OCI-LY7 (cell line): ENCODE measurements at regions not wholly inside any gene's neighbourhood (a gene's known extent, or its start where the extent isn't known, plus 50 kb on each side); places are given as distances from the start of the nearest gene placed in this dataset.

ENCODE experiments used
- BruUV-seq: library from RNA; stranded (reverse); fragments of 400-500 nt; replicated peaks from 2 replicates; lab custom pipeline; 2021; lab: Mats Ljungman, UMichigan
- CTCF ChIA-PET: fragments of 300-600 bp; sonication (Branson Sonifier 250); formaldehyde crosslinking; loops from one replicate; lab custom pipeline; 2022; ENCODE audit warnings: antibody characterized with exemption; ENCODE audit not compliant: unreplicated experiment; lab: Charles Lee
- POLR2A ChIA-PET: fragments of 300-600 bp; sonication (Branson Sonifier 250); formaldehyde crosslinking; loops from one replicate; lab custom pipeline; 2022; ENCODE audit warnings: antibody characterized with exemption; lab: Charles Lee
- DNase-seq: peaks from one replicate; pipeline ENCODE4 v3.0.0-alpha.2; 2015; ENCODE audit warnings: low spot score
- H2AFZ ChIP-seq: fragments of 200-600 bp; sonication (generic), shearing (Covaris generic); 2 replicates; pipeline ENCODE4 v1.6.1; 2014; ENCODE audit warnings: mild to moderate bottlenecking, antibody characterized with exemption, low read length, moderate library complexity
- H3K27ac ChIP-seq: fragments of 200-600 bp; sonication (generic); 2 replicates; pipeline ENCODE4 v1.5.1; 2014; ENCODE audit warnings: mixed run types, low read depth, mild to moderate bottlenecking, moderate library complexity, low read length, inconsistent platforms; ENCODE audit not compliant: poor library complexity, severe bottlenecking
- H3K36me3 ChIP-seq: fragments of 200-600 bp; sonication (generic); 2 replicates; pipeline ENCODE4 v1.6.1; 2014; ENCODE audit warnings: mild to moderate bottlenecking, antibody characterized with exemption, low read length, moderate library complexity, mixed read lengths; ENCODE audit not compliant: insufficient read depth
- H3K4me1 ChIP-seq: fragments of 200-600 bp; sonication (generic); 2 replicates; pipeline ENCODE4 v1.5.1; 2014; ENCODE audit warnings: mild to moderate bottlenecking, low read length; ENCODE audit not compliant: insufficient read depth, poor library complexity, severe bottlenecking
- H3K4me2 ChIP-seq: fragments of 200-600 bp; sonication (generic); 2 replicates; pipeline ENCODE4 v1.6.1; 2014; ENCODE audit warnings: mild to moderate bottlenecking, low read length
- H3K4me3 ChIP-seq: fragments of 200-600 bp; sonication (generic); 2 replicates; pipeline ENCODE4 v1.5.1; 2014; ENCODE audit warnings: mild to moderate bottlenecking, low read depth, low read length; ENCODE audit not compliant: poor library complexity, severe bottlenecking
- H3K79me2 ChIP-seq: fragments of 200-600 bp; sonication (generic); 2 replicates; pipeline ENCODE4 v1.6.1; 2016; ENCODE audit warnings: low read depth, mild to moderate bottlenecking, low read length, moderate library complexity, mixed read lengths; ENCODE audit not compliant: insufficient read depth
- H3K9me2 ChIP-seq: fragments of 200-600 bp; sonication (generic); 2 replicates; pipeline ENCODE4 v1.6.1; 2016; ENCODE audit warnings: mild to moderate bottlenecking, low read length, mixed read lengths; ENCODE audit not compliant: insufficient read depth
- H3K9me3 ChIP-seq: fragments of 200-600 bp; sonication (generic); 2 replicates; pipeline ENCODE4 v1.6.1; 2014; ENCODE audit warnings: mild to moderate bottlenecking, mixed run types, low read length, mixed read lengths
- H4K20me1 ChIP-seq: fragments of 200-600 bp; sonication (generic); 2 replicates; pipeline ENCODE4 v1.6.1; 2014; ENCODE audit warnings: mild to moderate bottlenecking, antibody characterized with exemption, low read length, moderate library complexity, mixed read lengths; ENCODE audit not compliant: insufficient read depth
- EZH2phosphoT487 ChIP-seq: fragments of 200-600 bp; sonication (generic); IDR thresholded peaks from 2 replicates; pipeline ENCODE4 v1.6.1; 2018; ENCODE audit warnings: low read depth, borderline replicate concordance, mild to moderate bottlenecking, mixed run types, antibody characterized with exemption, low read length, moderate library complexity, mixed read lengths
- intact Hi-C: fragments of 100-400 bp; cut with micrococcal nuclease; formaldehyde crosslinking; loops from one replicate; pipeline ENCODE4 v1.10.0; 2022; ENCODE audit not compliant: unreplicated experiment
- TF ChIP-seq, protein P1 (sequence below): fragments of 200-600 bp; sonication (generic); conservative IDR thresholded peaks from 2 replicates; pipeline ENCODE4 v1.5.1; 2014; ENCODE audit warnings: mild to moderate bottlenecking, antibody characterized with exemption, low read length, moderate library complexity, mixed read lengths

DNA sequence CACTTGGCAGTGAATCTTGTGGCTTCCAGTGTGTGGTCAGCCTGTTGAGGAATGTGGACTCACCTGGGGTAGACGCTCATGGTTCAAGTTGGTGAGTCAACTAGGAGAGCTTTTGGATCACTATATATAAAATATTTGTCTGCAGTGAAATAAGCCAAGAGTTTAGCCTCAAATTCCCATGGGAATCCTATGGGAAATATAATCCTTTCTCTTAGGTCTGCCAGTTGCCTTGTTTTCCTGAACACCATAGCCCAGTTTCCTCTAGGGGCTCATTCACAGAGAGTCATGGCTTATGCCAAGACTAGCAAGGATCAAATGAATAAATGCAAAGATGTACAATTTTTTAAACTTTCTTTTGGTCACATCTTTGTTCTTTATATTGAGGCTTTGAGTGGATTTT, 100.1 kb upstream of the NPHP3 start:
- BruUV-seq, result no TSS peak
- Histone ChIP-seq H3K9me3 (no peaks in the 10 kb centered on the region), H3K9me2 (no peaks in the 10 kb centered on the region), H4K20me1 (no peaks in the 10 kb centered on the region), H3K4me2 (no peak overlapping the region), H3K27ac (no peak overlapping the region), H3K36me3 (no peaks in the 10 kb centered on the region), H2AFZ (no peak overlapping the region), H3K4me3 (no peak overlapping the region), H3K4me1 (no peaks in the 10 kb centered on the region), H3K79me2 (no peaks in the 10 kb centered on the region)
- TF ChIP-seq EZH2phosphoT487, result no peak
- TF ChIP-seq, protein P1, sequence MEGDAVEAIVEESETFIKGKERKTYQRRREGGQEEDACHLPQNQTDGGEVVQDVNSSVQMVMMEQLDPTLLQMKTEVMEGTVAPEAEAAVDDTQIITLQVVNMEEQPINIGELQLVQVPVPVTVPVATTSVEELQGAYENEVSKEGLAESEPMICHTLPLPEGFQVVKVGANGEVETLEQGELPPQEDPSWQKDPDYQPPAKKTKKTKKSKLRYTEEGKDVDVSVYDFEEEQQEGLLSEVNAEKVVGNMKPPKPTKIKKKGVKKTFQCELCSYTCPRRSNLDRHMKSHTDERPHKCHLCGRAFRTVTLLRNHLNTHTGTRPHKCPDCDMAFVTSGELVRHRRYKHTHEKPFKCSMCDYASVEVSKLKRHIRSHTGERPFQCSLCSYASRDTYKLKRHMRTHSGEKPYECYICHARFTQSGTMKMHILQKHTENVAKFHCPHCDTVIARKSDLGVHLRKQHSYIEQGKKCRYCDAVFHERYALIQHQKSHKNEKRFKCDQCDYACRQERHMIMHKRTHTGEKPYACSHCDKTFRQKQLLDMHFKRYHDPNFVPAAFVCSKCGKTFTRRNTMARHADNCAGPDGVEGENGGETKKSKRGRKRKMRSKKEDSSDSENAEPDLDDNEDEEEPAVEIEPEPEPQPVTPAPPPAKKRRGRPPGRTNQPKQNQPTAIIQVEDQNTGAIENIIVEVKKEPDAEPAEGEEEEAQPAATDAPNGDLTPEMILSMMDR, result no peak
- no peak for DNase-seq
- CTCF ChIA-PET, result no interaction called here
- intact Hi-C loops, result no loop called here
- POLR2A ChIA-PET, result no interaction called here

DNA sequence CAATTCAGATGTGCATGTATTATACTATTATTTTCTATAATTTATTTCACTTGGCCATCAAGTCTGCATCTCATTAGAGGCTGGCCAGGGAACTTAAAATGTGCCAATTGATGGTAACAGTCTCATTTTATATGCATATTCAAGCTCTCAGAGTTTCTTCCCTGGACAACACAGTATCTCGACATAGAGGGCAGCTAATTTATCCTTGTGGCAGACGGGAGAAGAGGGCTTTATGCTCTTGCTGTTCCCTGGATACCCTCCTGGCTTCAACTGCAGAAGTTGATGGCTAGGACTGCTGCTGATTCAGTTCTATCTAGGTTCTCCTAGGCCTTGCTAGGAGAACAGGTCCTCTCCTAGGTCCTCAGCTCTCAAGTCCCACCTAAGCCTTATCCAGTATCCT, 99.1 kb upstream of the NPHP3 start:
- POLR2A ChIA-PET, result no interaction called here
- CTCF ChIA-PET, result no interaction called here

DNA sequence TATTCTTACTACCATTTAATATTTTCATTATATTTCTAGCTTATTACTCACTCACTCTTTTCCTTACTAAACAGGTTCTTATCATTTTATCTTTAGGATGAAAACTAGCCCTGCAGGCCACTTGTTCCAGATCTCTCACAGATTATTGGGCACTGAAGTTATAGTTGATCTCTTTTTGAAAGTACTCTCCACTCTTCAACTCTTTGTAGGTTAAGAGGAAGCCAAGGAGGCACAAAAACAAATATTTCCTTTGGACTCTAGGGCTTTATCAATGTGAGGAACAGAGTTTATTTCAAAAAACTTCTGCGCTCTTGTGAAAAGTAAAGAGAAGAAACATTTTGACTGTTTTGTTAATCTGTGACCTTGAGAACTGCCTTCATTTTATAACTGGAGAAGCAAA, 96.0 kb upstream of the NPHP3 start:
- no peaks in the 10 kb centered on the region for H3K9me3 ChIP-seq
- ChIA-PET POLR2A (interaction anchor here (0.6 kb wide), 1 partner anchor 1192 kb away, joined by 5 read pairs; no protein-coding TSS in a partner anchor), CTCF (no interaction called here)
- no peaks in the 10 kb centered on the region for H3K79me2 ChIP-seq
- no TSS peak for BruUV-seq
- no peaks in the 10 kb centered on the region for H3K4me1 ChIP-seq
- H3K36me3 ChIP-seq, result no peaks in the 10 kb centered on the region
- H3K9me2 ChIP-seq, result no peaks in the 10 kb centered on the region
- H3K4me2 ChIP-seq, result no peak overlapping the region
- no peak for DNase-seq
- H3K27ac ChIP-seq, result no peak overlapping the region
- no peak overlapping the region for H3K4me3 ChIP-seq
- TF ChIP-seq EZH2phosphoT487, result no peak
- TF ChIP-seq, protein P1, result no peak
- no peak overlapping the region for H2AFZ ChIP-seq
- intact Hi-C loops, result no loop called here
- H4K20me1 ChIP-seq, result no peaks in the 10 kb centered on the region

More for the DNA sequence above, 99.1 kb upstream of the NPHP3 start:
- no peaks in the 10 kb centered on the region for H3K4me1 ChIP-seq
- no peaks in the 10 kb centered on the region for H3K36me3 ChIP-seq
- DNase-seq, result no peak
- no peaks in the 10 kb centered on the region for H3K9me3 ChIP-seq
- no peaks in the 10 kb centered on the region for H4K20me1 ChIP-seq
- BruUV-seq, result no TSS peak
- H3K9me2 ChIP-seq, result no peaks in the 10 kb centered on the region
- TF ChIP-seq, protein P1, result no peak
- TF ChIP-seq EZH2phosphoT487, result no peak
- H3K79me2 ChIP-seq, result no peaks in the 10 kb centered on the region
- no peak overlapping the region for H3K27ac ChIP-seq
- H3K4me3 ChIP-seq, result no peak overlapping the region
- H3K4me2 ChIP-seq, result no peak overlapping the region
- H2AFZ ChIP-seq, result no peak overlapping the region
- intact Hi-C loops, result no loop called here
